A673 (cell line): ENCODE measurements at regions not wholly inside any gene's neighbourhood (a gene's known extent, or its start where the extent isn't known, plus 50 kb on each side); places are given as distances from the start of the nearest gene placed in this dataset.

Experiments used
- BruUV-seq: library from RNA; stranded (reverse); fragments of 400-500 nt; replicated peaks from 2 replicates; lab custom pipeline; 2021; lab: Mats Ljungman, UMichigan
- CTCF ChIA-PET: fragments of 300-600 bp; sonication (Branson Sonifier 250); formaldehyde crosslinking; loops from one replicate; lab custom pipeline; 2022; ENCODE audit warnings: antibody characterized with exemption; lab: Charles Lee
- POLR2A ChIA-PET: fragments of 300-600 bp; sonication (Branson Sonifier 250); formaldehyde crosslinking; loops from one replicate; lab custom pipeline; 2022; ENCODE audit warnings: antibody characterized with exemption; ENCODE audit not compliant: low non-redundant PET; lab: Charles Lee
- DNase-seq: peaks from one replicate; pipeline ENCODE4 v3.0.0-alpha.2; 2015; ENCODE audit warnings: low spot score
- H3K27ac ChIP-seq: fragments of 200-600 bp; sonication (generic); 2 replicates; pipeline ENCODE4 v1.5.1; 2016; ENCODE audit warnings: mixed run types, low read depth, mild to moderate bottlenecking, mixed read lengths, antibody characterized with exemption, low read length; ENCODE audit not compliant: poor library complexity, severe bottlenecking
- H3K27me3 ChIP-seq: fragments of 200-600 bp; sonication (generic); replicated peaks from 2 replicates; pipeline ENCODE4 v1.6.1; 2017; ENCODE audit warnings: mixed run types, low read depth, mild to moderate bottlenecking, mixed read lengths, antibody characterized with exemption, low read length; ENCODE audit not compliant: insufficient read depth, poor library complexity
- H3K36me3 ChIP-seq: fragments of 200-600 bp; sonication (generic); 2 replicates; pipeline ENCODE4 v1.6.1; 2016; ENCODE audit warnings: mixed run types, mild to moderate bottlenecking, mixed read lengths, antibody characterized with exemption, low read length; ENCODE audit not compliant: insufficient read depth, poor library complexity, severe bottlenecking
- H3K4me1 ChIP-seq: fragments of 200-600 bp; sonication (generic); 2 replicates; pipeline ENCODE4 v1.6.1; 2017; ENCODE audit warnings: mixed run types, mild to moderate bottlenecking, mixed read lengths, antibody characterized with exemption, low read length; ENCODE audit not compliant: insufficient read depth, poor library complexity, severe bottlenecking
- H3K4me3 ChIP-seq: fragments of 200-600 bp; sonication (generic); 2 replicates; pipeline ENCODE4 v1.5.1; 2016; ENCODE audit warnings: low read depth, mixed run types, mild to moderate bottlenecking, mixed read lengths, low read length; ENCODE audit not compliant: poor library complexity, severe bottlenecking
- H3K9me3 ChIP-seq: fragments of 200-600 bp; sonication (generic); 2 replicates; pipeline ENCODE4 v1.6.1; 2016; ENCODE audit warnings: mixed run types, low read depth, mild to moderate bottlenecking, mixed read lengths, antibody characterized with exemption, low read length; ENCODE audit not compliant: poor library complexity, severe bottlenecking
- CTCF ChIP-seq: fragments of 300-800, 200-600 bp; sonication (generic); conservative IDR thresholded peaks from 2 replicates; pipeline ENCODE4 v1.5.1; 2017; ENCODE audit warnings: low read depth, mild to moderate bottlenecking, antibody characterized with exemption, low read length, moderate library complexity, mixed read lengths
- EZH2 ChIP-seq: fragments of 200-600 bp; sonication (generic); IDR thresholded peaks from 2 replicates; pipeline ENCODE4 v1.6.1; 2017; ENCODE audit warnings: borderline replicate concordance, low read depth, mild to moderate bottlenecking, mixed read lengths, antibody characterized with exemption, low read length; ENCODE audit not compliant: poor library complexity, severe bottlenecking
- intact Hi-C: fragments of 100-400 bp; cut with micrococcal nuclease; formaldehyde crosslinking; loops from one replicate; pipeline ENCODE4 v1.10.0; 2022; ENCODE audit not compliant: unreplicated experiment

DNA sequence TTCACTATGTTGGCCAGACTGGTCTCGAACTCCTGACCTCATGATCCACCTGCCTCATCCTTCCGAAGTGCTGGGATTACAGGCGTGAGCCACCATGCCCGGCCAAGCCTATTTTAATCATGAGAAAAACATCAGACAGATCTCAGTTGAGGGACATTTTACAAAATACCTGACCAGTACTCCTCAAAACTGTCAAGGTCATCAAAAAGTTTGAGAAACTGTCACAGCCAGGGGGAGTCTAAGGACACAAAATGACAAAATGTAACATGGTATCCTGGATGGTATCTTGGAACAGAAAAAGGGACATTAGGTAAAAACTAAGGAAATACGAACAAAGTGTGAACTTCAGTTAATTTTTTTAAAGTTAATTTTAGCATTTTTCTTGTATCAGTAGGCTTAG lies 219.8 kb upstream of the PPP1R3A start:
- CTCF ChIA-PET = no interaction called here
- Histone ChIP-seq H3K4me3 (no peak overlapping the region), H3K27me3 (no peaks in the 10 kb centered on the region), H3K9me3 (no peaks in the 10 kb centered on the region), H3K27ac (no peak overlapping the region), H3K36me3 (no peaks in the 10 kb centered on the region), H3K4me1 (no peaks in the 10 kb centered on the region)
- BruUV-seq = no TSS peak
- POLR2A ChIA-PET = no interaction called here
- TF ChIP-seq EZH2 (no peak), CTCF (no peak)
- intact Hi-C loops = no loop called here
- DNase-seq = no peak

DNA sequence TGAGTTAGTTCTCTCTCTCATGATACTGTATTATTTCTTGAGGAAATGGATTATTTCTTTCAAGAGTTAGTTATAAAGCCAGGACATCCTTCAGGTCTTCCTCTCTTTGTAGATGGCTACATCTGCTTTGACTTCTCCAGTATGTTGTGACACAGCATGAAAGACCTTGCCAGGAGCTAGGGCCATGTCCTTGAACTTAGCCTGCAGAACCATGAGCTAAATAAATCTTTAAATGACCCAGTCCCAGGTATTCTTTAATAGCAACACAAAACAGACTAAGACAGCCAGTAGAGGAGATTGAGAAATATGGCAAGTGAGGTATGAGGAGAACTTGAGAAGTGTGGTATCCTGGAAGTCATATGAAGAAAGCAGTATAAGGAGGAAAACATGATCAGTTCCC lies 214.9 kb upstream of the PPP1R3A start:
- Histone ChIP-seq H3K36me3 (no peaks in the 10 kb centered on the region), H3K4me3 (no peak overlapping the region), H3K27me3 (peaks cover 30% of the 10 kb centered on the region), H3K4me1 (no peaks in the 10 kb centered on the region), H3K9me3 (no peaks in the 10 kb centered on the region), H3K27ac (no peak overlapping the region)
- CTCF ChIA-PET = no interaction called here
- POLR2A ChIA-PET = no interaction called here
- no peak for TF ChIP-seq EZH2
- no peak for TF ChIP-seq CTCF
- DNase-seq = no peak
- no TSS peak for BruUV-seq
- intact Hi-C loops = no loop called here

GRCh38 chr7:114130866-114131265 lies 212.1 kb upstream of the PPP1R3A start:
- no peak for DNase-seq
- Histone ChIP-seq H3K4me3 (no peak overlapping the region), H3K27me3 (peaks cover 38% of the 10 kb centered on the region), H3K27ac (no peak overlapping the region), H3K4me1 (no peaks in the 10 kb centered on the region), H3K36me3 (no peaks in the 10 kb centered on the region), H3K9me3 (no peaks in the 10 kb centered on the region)
- BruUV-seq = no TSS peak
- POLR2A ChIA-PET = no interaction called here
- intact Hi-C loops = no loop called here
- CTCF ChIA-PET = no interaction called here
- TF ChIP-seq CTCF (no peak), EZH2 (no peak)
